ENCODE measurements at regions not wholly inside any gene's neighbourhood (a gene's known extent, or its start where the extent isn't known, plus 50 kb on each side); places are given as distances from the start of the nearest gene placed in this dataset.

DNA sequence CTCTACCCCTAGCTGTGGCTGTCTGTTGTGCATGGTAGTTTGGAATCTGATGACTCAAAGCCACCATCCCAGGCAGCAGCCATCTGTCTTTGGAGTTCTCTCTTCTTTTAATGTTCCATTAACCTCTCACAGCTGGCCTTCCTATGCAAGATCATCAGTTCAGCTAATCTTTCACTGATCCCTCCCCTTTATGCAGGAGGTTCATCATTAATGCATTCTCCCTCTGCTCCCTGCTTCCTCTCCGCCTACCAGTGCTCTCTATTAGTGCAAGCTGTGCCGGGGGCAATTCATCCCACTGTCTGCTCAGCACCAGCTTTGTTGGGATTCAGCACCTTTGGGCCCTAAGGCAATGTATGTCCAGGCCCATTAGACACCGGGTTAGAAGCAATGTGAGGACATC lies 413.0 kb upstream of the LRRC4C start:
- Histone ChIP-seq H3K79me2 (ENCODE audit: control insufficient read depth, insufficient read depth, low read length) (no peaks in the 10 kb centered on the region), H3K4me2 (ENCODE audit: insufficient read depth, low read length) (no peak overlapping the region), H2AFZ (ENCODE audit: low read depth, low read length) (no peak overlapping the region), H3K36me3 (ENCODE audit: control insufficient read depth in 2 of 2, extremely low read depth in 1 of 2, insufficient read depth in 2 of 2, low read length in 2 of 2) (no peaks in the 10 kb centered on the region), H3K9me1 (replicated peaks; ENCODE audit: control insufficient read depth, extremely low read depth, insufficient read depth, low read length) (no peaks in the 10 kb centered on the region), H3K4me1 (ENCODE audit: control insufficient read depth, extremely low read depth, insufficient read depth, low read length) (no peaks in the 10 kb centered on the region), H3K9me3 (replicated peaks; ENCODE audit: control insufficient read depth, insufficient read depth, low read length) (no peaks in the 10 kb centered on the region), H3K27ac (ENCODE audit: insufficient read depth, low read depth, low read length) (no peak overlapping the region), H3K9ac (replicated peaks; ENCODE audit: extremely low read depth, insufficient read depth, low read length) (no peak overlapping the region), H3K27me3 (ENCODE audit: control insufficient read depth in 2 of 2, insufficient read depth in 2 of 2, low read length in 2 of 2) (no peaks in the 10 kb centered on the region), H4K20me1 (replicated peaks; ENCODE audit: control insufficient read depth, extremely low read depth, insufficient read depth, low read length) (no peaks in the 10 kb centered on the region), H3K4me3 (replicated peaks in 1 of 3; ENCODE audit: insufficient read depth in 1 of 3, low read depth in 1 of 3, low read length in 3 of 3) (no peak overlapping the region)
- no peak for TF ChIP-seq EZH2 (IDR thresholded peaks at IDR 0.05; ENCODE audit: borderline replicate concordance, low read depth, low read length, severe bottlenecking)
- no peak for TF ChIP-seq POLR2A (IDR thresholded peaks at IDR 0.05; ENCODE audit: low read depth, low read length)
- no peak for TF ChIP-seq MYC (IDR thresholded peaks at IDR 0.05; ENCODE audit: low read depth, low read length)
- TF ChIP-seq, protein P1, sequence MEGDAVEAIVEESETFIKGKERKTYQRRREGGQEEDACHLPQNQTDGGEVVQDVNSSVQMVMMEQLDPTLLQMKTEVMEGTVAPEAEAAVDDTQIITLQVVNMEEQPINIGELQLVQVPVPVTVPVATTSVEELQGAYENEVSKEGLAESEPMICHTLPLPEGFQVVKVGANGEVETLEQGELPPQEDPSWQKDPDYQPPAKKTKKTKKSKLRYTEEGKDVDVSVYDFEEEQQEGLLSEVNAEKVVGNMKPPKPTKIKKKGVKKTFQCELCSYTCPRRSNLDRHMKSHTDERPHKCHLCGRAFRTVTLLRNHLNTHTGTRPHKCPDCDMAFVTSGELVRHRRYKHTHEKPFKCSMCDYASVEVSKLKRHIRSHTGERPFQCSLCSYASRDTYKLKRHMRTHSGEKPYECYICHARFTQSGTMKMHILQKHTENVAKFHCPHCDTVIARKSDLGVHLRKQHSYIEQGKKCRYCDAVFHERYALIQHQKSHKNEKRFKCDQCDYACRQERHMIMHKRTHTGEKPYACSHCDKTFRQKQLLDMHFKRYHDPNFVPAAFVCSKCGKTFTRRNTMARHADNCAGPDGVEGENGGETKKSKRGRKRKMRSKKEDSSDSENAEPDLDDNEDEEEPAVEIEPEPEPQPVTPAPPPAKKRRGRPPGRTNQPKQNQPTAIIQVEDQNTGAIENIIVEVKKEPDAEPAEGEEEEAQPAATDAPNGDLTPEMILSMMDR (IDR thresholded peaks at IDR 0.05; ENCODE audit: extremely low read depth in 1 of 2, insufficient read depth in 1 of 2, low read depth in 1 of 2, low read length in 2 of 2) = no peak
- TF ChIP-seq GATA2 (IDR thresholded peaks at IDR 0.05; ENCODE audit: insufficient read depth, insufficient read length, low read depth, low read length) = no peak
- TF ChIP-seq, protein P2, sequence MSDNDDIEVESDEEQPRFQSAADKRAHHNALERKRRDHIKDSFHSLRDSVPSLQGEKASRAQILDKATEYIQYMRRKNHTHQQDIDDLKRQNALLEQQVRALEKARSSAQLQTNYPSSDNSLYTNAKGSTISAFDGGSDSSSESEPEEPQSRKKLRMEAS (IDR thresholded peaks at IDR 0.05; ENCODE audit: insufficient read depth, insufficient read length) = no peak
- no peak for TF ChIP-seq POLR2AphosphoS5 (IDR thresholded peaks at IDR 0.05; ENCODE audit: insufficient read depth, low read depth, low read length)
- TF ChIP-seq JUN (IDR thresholded peaks at IDR 0.05; ENCODE audit: borderline replicate concordance, insufficient read depth, insufficient read length, low read depth) = no peak
- TF ChIP-seq FOS (IDR thresholded peaks at IDR 0.05; ENCODE audit: borderline replicate concordance, insufficient read depth, low read length) = no peak
- BruUV-seq (replicated peaks) = no TSS peak
- ChIA-PET CTCF (no interaction called here), POLR2A (no interaction called here)
- intact Hi-C loops (cut with micrococcal nuclease) (no loop called here), dilution Hi-C loops (cut with MboI; ENCODE audit: extremely low pct_ligation_motif_present, low sequenced_read_pairs) (no loop called here)
- DNase-seq (ENCODE audit: low read depth, low spot score) = no peak
- no peak for FAIRE-seq

Measured in endothelial cell of umbilical vein (primary cell).